GM12891 (cell line): ENCODE measurements at regions not wholly inside any gene's neighbourhood (a gene's known extent, or its start where the extent isn't known, plus 50 kb on each side); places are given as distances from the start of the nearest gene placed in this dataset.
"Not testable (repeated sequence)": the region's sequence is repeated elsewhere in the genome, so short reads cannot be mapped to it uniquely, and the experiment has no call there.

Experiments
- DNase-seq: peaks from one replicate; pipeline ENCODE4 v3.0.0; 2011; ENCODE audit warnings: low spot score; ENCODE audit not compliant: insufficient read length
- FAIRE-seq: peaks from 2 replicates; lab custom pipeline; 2011; peaks lifted over from hg19 to GRCh38; lab: Jason Lieb, UNC
- PAX5 ChIP-seq: IDR thresholded peaks from 2 replicates; pipeline ENCODE4 v1.6.1; 2011; ENCODE audit warnings: low read length, moderate library complexity, mild to moderate bottlenecking; ENCODE audit not compliant: insufficient read depth, severe bottlenecking
- POLR2A ChIP-seq: IDR thresholded peaks from 2 replicates; pipeline ENCODE4 v1.6.1; 2011; ENCODE audit warnings: low read depth, low read length, control low read depth
- POLR2AphosphoS5 ChIP-seq: IDR thresholded peaks from 2 replicates; pipeline ENCODE4 v1.6.1; 2011; ENCODE audit warnings: low read depth, low read length, control low read depth
- POU2F2 ChIP-seq: IDR thresholded peaks from 2 replicates; pipeline ENCODE4 v1.6.1; 2011; ENCODE audit warnings: low read depth, mild to moderate bottlenecking, control low read depth, low read length, moderate library complexity
- SPI1 ChIP-seq: IDR thresholded peaks from 2 replicates; pipeline ENCODE4 v1.6.1; 2011; ENCODE audit warnings: low read depth, low read length, control low read depth
- TAF1 ChIP-seq: IDR thresholded peaks from 2 replicates; pipeline ENCODE4 v1.6.1; 2011; ENCODE audit warnings: low read depth, low read length, control low read depth

DNA sequence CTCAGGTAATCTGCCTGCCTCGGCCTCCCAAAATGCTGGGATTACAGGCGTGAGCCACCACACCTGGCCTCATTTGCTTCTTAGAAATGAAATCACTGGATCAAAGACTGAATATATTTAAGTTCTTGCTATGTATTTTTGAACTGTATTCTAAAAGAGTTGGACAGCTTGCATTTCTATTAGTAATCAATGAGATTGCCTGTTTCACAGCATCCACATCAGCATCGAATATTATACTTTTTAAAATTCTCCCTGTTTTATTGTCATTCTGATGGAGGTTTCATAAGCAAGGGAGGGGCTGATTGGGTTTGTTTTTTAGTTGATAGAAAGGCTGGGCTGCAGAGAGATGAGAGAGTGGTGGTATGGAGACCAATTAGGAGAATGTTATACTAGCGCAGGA lies 68.7 kb upstream of the CREB3L1 start:
- FAIRE-seq (no peak), DNase-seq (no peak)
- TF ChIP-seq PAX5 (no peak), POLR2AphosphoS5 (no peak), TAF1 (no peak), POU2F2 (no peak), POLR2A (no peak), SPI1 (no peak)

GRCh38 chr11:46207270-46207669 lies 70.2 kb upstream of the CREB3L1 start:
- no peak for FAIRE-seq

DNA sequence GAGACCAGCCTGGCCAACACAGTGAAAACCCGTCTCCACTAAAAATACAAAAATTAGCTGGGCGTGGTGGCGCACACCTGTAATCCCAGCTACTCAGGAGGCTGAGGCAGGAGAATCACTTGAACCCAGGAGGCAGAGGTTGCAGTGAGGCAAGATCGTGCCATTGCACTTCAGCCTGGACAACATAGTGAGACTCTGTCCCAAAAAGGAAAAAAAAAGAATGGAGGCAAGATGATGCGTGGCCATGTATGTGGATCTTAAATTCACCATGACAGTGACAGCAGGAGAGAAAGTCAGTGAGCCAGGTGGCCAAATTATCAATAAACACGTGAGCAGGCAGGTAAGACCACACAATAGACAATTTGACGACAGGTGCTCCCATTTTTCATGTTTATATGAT lies 73.0 kb upstream of the CREB3L1 start:
- FAIRE-seq, DNase-seq: not testable (repeated sequence)

More at GRCh38 chr11:46207270-46207669, 70.2 kb upstream of the CREB3L1 start:
- TF ChIP-seq PAX5 (no peak), POU2F2 (no peak), POLR2A (no peak), POLR2AphosphoS5 (no peak), TAF1 (no peak)
- DNase-seq = no peak

GRCh38 chr11:46203746-46204145 lies 73.7 kb upstream of the CREB3L1 start:
- FAIRE-seq (no peak), DNase-seq (no peak)
- TF ChIP-seq POLR2A = no peak
- TF ChIP-seq SPI1 = no peak
- no peak for TF ChIP-seq TAF1
- TF ChIP-seq POU2F2 = no peak
- TF ChIP-seq POLR2AphosphoS5 = no peak
- TF ChIP-seq PAX5 = no peak

DNA sequence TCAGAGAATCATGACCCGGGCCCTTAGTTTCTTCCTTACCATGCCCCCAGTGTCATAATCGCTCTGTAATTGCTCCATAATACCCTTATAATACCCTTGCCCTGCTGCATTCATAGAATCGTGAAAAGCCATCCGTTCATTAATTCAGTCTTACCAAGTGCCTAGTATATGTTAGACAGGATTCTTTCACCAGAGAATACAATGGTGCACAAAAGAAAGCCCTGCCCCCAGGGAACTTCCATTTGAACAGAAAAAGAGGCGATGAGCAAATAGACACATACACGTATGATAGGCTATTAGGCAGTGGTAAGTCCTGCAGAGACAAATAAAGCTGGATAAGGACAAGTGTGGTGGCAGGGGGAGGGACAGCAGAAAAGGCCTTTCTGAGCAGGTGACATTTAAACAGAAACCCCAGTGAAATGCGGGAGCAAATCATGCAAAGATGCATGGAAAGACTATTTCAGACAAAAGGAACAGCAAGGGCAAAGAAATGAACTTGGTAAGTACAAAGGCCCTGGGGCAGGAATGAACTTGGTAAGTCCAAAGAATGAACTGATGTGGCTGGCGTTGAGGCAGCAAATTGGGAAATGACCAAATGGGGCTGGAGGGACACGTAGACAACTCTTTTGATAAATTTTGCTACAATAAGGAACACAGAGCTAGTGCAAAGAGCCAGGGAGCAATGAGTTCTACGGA lies 74.6 kb upstream of the CREB3L1 start:
- no peak for TF ChIP-seq TAF1
- TF ChIP-seq POLR2AphosphoS5 = no peak
- TF ChIP-seq SPI1 = no peak
- TF ChIP-seq PAX5 = no peak
- TF ChIP-seq POU2F2 = no peak
- TF ChIP-seq POLR2A = no peak
- FAIRE-seq (no peak), DNase-seq (no peak)

GRCh38 chr11:46202149-46202548 lies 75.3 kb upstream of the CREB3L1 start:
- FAIRE-seq (no peak), DNase-seq (no peak)
- TF ChIP-seq POU2F2 (no peak), POLR2AphosphoS5 (no peak), POLR2A (no peak), SPI1 (no peak), TAF1 (no peak), PAX5 (no peak)

DNA sequence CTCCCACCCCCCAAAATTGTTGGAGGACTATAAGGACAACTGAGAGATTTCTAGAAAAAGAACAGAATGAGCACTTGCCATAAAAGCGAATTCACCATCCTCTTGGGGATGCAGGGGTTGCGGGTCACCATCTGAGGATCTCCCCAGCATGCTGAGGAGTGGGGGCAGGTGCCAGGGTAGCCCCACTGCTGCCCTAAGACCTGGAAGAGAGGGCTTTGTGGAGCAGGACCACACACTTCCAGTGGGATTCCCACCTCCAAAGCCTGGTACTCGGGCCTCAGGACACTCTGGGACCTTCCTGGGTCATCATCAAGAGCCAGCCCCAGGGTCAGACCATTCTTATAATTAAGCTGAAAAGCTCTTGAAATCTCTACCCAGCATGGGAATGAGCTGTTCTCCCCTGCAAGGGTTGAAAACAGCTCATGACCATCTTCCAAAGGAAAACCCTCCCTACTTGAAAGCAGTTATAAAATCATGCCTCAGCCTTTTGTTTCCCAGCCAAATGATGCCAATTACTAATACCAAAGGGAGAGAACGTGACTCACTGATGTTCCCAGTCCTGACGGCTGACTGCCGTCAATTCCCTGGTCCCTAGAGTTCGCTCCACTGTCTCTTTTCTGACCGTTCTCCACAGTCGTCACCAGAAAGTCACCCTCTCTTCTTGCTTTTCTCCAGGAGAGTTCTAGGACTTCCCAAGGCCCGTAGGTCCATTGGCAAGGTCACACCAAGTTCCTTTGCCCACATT lies 76.8 kb upstream of the CREB3L1 start:
- FAIRE-seq (no peak), DNase-seq (no peak)

DNA sequence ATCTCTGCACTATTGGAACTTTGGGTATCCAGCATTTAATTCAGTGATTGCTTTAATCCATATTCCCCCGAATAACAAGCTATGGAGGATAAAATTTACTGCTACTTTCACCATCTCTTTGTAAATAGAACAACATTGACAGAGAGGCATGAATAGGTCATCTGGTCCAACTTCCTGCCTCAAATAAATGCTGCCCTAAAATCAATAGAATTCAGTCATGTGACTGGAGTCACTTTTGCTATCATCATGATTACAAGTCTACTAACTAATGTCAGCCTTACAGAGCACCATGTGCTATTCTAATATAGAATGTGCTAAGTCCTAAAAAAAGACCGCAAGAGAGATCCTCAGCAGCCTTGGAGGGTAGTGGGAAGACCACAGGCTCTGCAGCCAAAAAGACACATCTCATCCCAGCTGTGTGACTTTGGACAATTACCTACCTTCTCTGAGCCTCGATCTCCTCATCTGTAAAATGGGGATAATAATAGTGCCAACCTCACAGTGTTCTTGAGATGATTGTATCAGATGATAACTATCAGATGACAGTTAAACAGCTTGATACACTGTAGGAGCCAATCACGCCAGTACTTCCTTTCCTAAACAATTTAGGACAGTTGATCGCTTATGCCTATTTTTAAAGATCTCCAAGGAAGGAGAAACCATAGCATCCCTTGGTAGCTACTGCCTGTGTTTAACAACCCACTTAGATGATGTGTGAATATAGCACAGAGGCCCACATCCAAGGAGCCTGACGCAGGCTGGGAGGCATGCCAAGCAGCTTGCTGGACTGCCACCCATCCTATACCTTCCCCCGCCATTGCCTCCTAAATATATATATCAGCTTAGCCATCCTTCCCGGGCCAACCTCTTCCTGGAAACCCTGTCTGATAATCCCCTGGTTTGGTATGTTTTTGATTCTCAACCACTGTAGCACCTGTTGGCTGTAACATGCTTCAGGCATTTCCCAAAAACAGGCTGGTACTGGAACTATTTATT lies 77.3 kb upstream of the PHF21A start:
- DNase-seq (no peak), FAIRE-seq (no peak)
- TF ChIP-seq POLR2A (no peak), PAX5 (no peak), POLR2AphosphoS5 (no peak), SPI1 (no peak), POU2F2 (no peak), TAF1 (no peak)

More for the DNA sequence above, 76.8 kb upstream of the CREB3L1 start:
- TF ChIP-seq POLR2A = no peak
- TF ChIP-seq TAF1 = no peak
- no peak for TF ChIP-seq PAX5
- TF ChIP-seq POLR2AphosphoS5 = no peak
- TF ChIP-seq SPI1 = no peak
- no peak for TF ChIP-seq POU2F2

DNA sequence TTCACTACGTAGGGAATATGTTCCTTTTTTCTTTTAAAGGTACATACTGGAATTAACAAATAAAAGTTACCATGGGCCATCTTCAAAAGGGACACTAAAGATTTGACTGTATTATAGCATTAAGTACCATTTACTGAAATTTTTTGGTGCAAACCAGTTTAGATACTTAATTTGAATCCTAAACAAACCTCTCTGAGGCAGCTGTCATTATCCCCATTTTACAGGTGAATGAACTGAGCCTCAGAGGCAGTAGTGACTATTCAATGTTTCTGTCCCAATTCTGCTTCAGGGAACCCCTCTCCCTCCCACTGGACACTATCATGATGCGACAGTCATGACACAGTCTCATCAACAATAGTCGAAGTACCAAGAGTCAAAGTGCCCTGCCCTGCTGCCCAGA lies 76.2 kb upstream of the PHF21A start:
- no peak for DNase-seq
- no peak for FAIRE-seq
- TF ChIP-seq SPI1 (no peak), POLR2A (no peak), TAF1 (no peak), POU2F2 (no peak), PAX5 (no peak), POLR2AphosphoS5 (no peak)
